DOHH2 (cell line): ENCODE measurements at regions not wholly inside any gene's neighbourhood (a gene's known extent, or its start where the extent isn't known, plus 50 kb on each side); places are given as distances from the start of the nearest gene placed in this dataset.

Source experiments
- EZH2phosphoT487 ChIP-seq: fragments of 200-600 bp; sonication (generic); IDR thresholded peaks from 2 replicates; pipeline ENCODE4 v1.6.1; 2017; ENCODE audit warnings: borderline replicate concordance, mild to moderate bottlenecking, antibody characterized with exemption, low read length, moderate library complexity, mixed read lengths
- TF ChIP-seq, protein P1 (sequence below): fragments of 200-600 bp; sonication (generic); IDR thresholded peaks from one replicate; pipeline ENCODE4 v1.5.1; 2014; ENCODE audit warnings: antibody characterized with exemption, mild to moderate bottlenecking, low read depth, low read length; ENCODE audit not compliant: poor library complexity, severe bottlenecking

DNA sequence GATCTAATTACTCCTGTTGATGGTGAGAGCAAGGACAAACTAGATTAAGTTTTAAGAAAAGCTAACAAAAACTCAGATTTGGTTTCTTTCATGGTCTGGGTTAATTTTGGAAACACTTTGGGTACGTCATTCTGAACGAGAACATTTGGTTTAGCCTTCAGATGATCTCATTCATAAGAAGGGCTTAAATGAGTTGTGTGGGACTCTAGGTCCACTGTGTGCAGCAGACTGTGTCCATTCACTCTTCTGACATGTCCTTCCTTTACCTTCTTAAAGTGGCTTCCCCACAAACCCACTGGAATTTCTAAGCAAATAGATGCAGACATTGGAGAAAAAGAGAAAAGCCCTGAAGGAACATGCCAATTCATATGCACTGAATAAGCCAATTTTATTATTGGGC lies 96.8 kb downstream of the FBXO4 start:
- TF ChIP-seq, protein P1, sequence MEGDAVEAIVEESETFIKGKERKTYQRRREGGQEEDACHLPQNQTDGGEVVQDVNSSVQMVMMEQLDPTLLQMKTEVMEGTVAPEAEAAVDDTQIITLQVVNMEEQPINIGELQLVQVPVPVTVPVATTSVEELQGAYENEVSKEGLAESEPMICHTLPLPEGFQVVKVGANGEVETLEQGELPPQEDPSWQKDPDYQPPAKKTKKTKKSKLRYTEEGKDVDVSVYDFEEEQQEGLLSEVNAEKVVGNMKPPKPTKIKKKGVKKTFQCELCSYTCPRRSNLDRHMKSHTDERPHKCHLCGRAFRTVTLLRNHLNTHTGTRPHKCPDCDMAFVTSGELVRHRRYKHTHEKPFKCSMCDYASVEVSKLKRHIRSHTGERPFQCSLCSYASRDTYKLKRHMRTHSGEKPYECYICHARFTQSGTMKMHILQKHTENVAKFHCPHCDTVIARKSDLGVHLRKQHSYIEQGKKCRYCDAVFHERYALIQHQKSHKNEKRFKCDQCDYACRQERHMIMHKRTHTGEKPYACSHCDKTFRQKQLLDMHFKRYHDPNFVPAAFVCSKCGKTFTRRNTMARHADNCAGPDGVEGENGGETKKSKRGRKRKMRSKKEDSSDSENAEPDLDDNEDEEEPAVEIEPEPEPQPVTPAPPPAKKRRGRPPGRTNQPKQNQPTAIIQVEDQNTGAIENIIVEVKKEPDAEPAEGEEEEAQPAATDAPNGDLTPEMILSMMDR, result no peak
- TF ChIP-seq EZH2phosphoT487, result no peak
